IMR-90 (cell line): ENCODE measurements at regions not wholly inside any gene's neighbourhood (a gene's known extent, or its start where the extent isn't known, plus 50 kb on each side); places are given as distances from the start of the nearest gene placed in this dataset.

Experiments
- ATAC-seq: fragments of 200-7000 bp; cut with Tn5 transposase; 2 replicates; pipeline ENCODE4 v1.9.1; 2020; ENCODE audit warnings: low read depth, mild to moderate bottlenecking, moderate library complexity
- BruUV-seq: library from RNA; stranded (reverse); fragments of 400-500 nt; replicated peaks from 2 replicates; lab custom pipeline; 2021; lab: Mats Ljungman, UMichigan
- CTCF ChIA-PET: fragments of 300-600 bp; formaldehyde crosslinking; extraction: SDS; loops from one replicate; lab custom pipeline; 2021; ENCODE audit warnings: antibody characterized with exemption; lab: Yijun Ruan, JAX
- POLR2A ChIA-PET: fragments of 300-600 bp; sonication (Branson Sonifier 250); formaldehyde crosslinking; loops from one replicate; lab custom pipeline; 2022; ENCODE audit warnings: antibody characterized with exemption; ENCODE audit not compliant: unreplicated experiment; lab: Charles Lee
- DNase-seq: peaks from one replicate; pipeline ENCODE4 v3.0.0; 2013
- H2AFZ ChIP-seq: replicated peaks from 2 replicates; pipeline ENCODE3; 2013; ENCODE audit warnings: low read length, mild to moderate bottlenecking; ENCODE audit not compliant: poor library complexity
- H2AK5ac ChIP-seq: 2 replicates; pipeline ENCODE4 v1.6.1; 2013; ENCODE audit warnings: low read depth, low read length, inconsistent platforms
- H2AK9ac ChIP-seq: replicated peaks from 2 replicates; pipeline ENCODE3; 2013; ENCODE audit warnings: mild to moderate bottlenecking, low read depth, low read length, moderate library complexity; ENCODE audit not compliant: poor library complexity
- H2BK120ac ChIP-seq: 2 replicates; pipeline ENCODE4 v1.6.1; 2013; ENCODE audit warnings: low read depth, low read length, inconsistent platforms
- H2BK15ac ChIP-seq: 3 replicates; pipeline ENCODE4 v1.6.1; 2013; ENCODE audit warnings: low read depth, low read length, inconsistent platforms
- H2BK20ac ChIP-seq: 2 replicates; pipeline ENCODE4 v1.6.1; 2013; ENCODE audit warnings: low read depth, mild to moderate bottlenecking, inconsistent platforms, low read length, moderate library complexity
- H2BK5ac ChIP-seq: 2 replicates; pipeline ENCODE4 v1.6.1; 2013; ENCODE audit warnings: mild to moderate bottlenecking, low read depth, low read length, inconsistent platforms; ENCODE audit not compliant: poor library complexity, severe bottlenecking
- H3K14ac ChIP-seq: replicated peaks from 2 replicates; pipeline ENCODE4 v1.6.1; 2013; ENCODE audit warnings: low read depth, low read length, inconsistent platforms
- H3K18ac ChIP-seq: 2 replicates; pipeline ENCODE4 v1.6.1; 2013; ENCODE audit warnings: low read depth, low read length, control low read depth
- H3K23ac ChIP-seq: 2 replicates; pipeline ENCODE4 v1.6.1; 2013; ENCODE audit warnings: low read depth, low read length, inconsistent platforms
- H3K27ac ChIP-seq: 2 replicates; pipeline ENCODE4 v1.5.1; 2013; ENCODE audit warnings: mild to moderate bottlenecking, control low read depth, low read length; ENCODE audit not compliant: insufficient read depth
- H3K27me3 ChIP-seq: 2 replicates; pipeline ENCODE4 v1.6.1; 2013; ENCODE audit warnings: low read length; ENCODE audit not compliant: control insufficient read depth, insufficient read depth
- H3K36me3 ChIP-seq: 2 replicates; pipeline ENCODE4 v1.6.1; 2013; ENCODE audit warnings: low read length, mixed read lengths; ENCODE audit not compliant: control insufficient read depth, insufficient read depth
- H3K4ac ChIP-seq: 2 replicates; pipeline ENCODE4 v1.6.1; 2013; ENCODE audit warnings: low read depth, low read length, inconsistent platforms
- H3K4me1 ChIP-seq: 2 replicates; pipeline ENCODE4 v1.6.1; 2013; ENCODE audit warnings: low read length, mixed read lengths; ENCODE audit not compliant: control insufficient read depth, insufficient read depth
- H3K4me2 ChIP-seq: 2 replicates; pipeline ENCODE4 v1.6.1; 2013; ENCODE audit warnings: low read depth, mild to moderate bottlenecking, control low read depth, low read length, moderate library complexity
- H3K4me3 ChIP-seq: 2 replicates; pipeline ENCODE4 v1.5.1; 2013; ENCODE audit warnings: low read depth, mild to moderate bottlenecking, control low read depth, low read length, moderate library complexity; ENCODE audit not compliant: insufficient read depth
- H3K56ac ChIP-seq: 2 replicates; pipeline ENCODE4 v1.6.1; 2013; ENCODE audit warnings: low read length, inconsistent platforms; ENCODE audit not compliant: insufficient read depth; ENCODE audit errors: extremely low read depth
- H3K79me1 ChIP-seq, 2 experiments: 2 replicates each; pipeline ENCODE4 v1.6.1; 2013; ENCODE audit warnings: low read length in 2 of 2, inconsistent platforms in 1 of 2, low read depth in 1 of 2
- H3K9ac ChIP-seq: 2 replicates; pipeline ENCODE4 v1.6.1; 2013; ENCODE audit warnings: low read depth, low read length, control low read depth
- H3K9me1 ChIP-seq: 2 replicates; pipeline ENCODE4 v1.6.1; 2013; ENCODE audit warnings: low read length, inconsistent platforms; ENCODE audit not compliant: insufficient read depth
- H3K9me3 ChIP-seq: 2 replicates; pipeline ENCODE4 v1.6.1; 2013; ENCODE audit warnings: low read length; ENCODE audit not compliant: control insufficient read depth, insufficient read depth
- H4K20me1 ChIP-seq: 2 replicates; pipeline ENCODE4 v1.6.1; 2013; ENCODE audit warnings: low read length, inconsistent platforms; ENCODE audit not compliant: insufficient read depth
- H4K5ac ChIP-seq: 2 replicates; pipeline ENCODE4 v1.6.1; 2013; ENCODE audit warnings: mild to moderate bottlenecking, low read depth, low read length, control low read depth
- H4K8ac ChIP-seq, 2 experiments: 2 replicates each; pipeline ENCODE4 v1.6.1; 2013; ENCODE audit warnings: low read depth in 2 of 2, low read length in 2 of 2, control low read depth in 1 of 2, inconsistent platforms in 1 of 2
- H4K91ac ChIP-seq: 2 replicates; pipeline ENCODE4 v1.6.1; 2013; ENCODE audit warnings: low read depth, low read length, inconsistent platforms; ENCODE audit not compliant: insufficient read depth
- BHLHE40 ChIP-seq: fragments of 150-350 bp; IDR thresholded peaks from 2 replicates; pipeline ENCODE4 v1.6.1; 2016; ENCODE audit warnings: mild to moderate bottlenecking, low read depth, low read length
- CHD1 ChIP-seq: IDR thresholded peaks from 2 replicates; pipeline ENCODE4 v1.6.1; 2012; ENCODE audit warnings: low read depth, low read length, improper control_type of control experiment
- CTCF ChIP-seq: conservative IDR thresholded peaks from 2 replicates; pipeline ENCODE4 v1.5.1; 2012; ENCODE audit warnings: mild to moderate bottlenecking, low read depth, low read length, improper control_type of control experiment
- ELK1 ChIP-seq: fragments of 150-350 bp; IDR thresholded peaks from 2 replicates; pipeline ENCODE4 v1.6.1; 2016; ENCODE audit warnings: low read depth, mild to moderate bottlenecking, low read length, moderate library complexity, borderline replicate concordance
- FOS ChIP-seq: fragments of 150-350 bp; IDR thresholded peaks from 2 replicates; pipeline ENCODE4 v1.6.1; 2016; ENCODE audit warnings: low read depth, low read length
- MAFK ChIP-seq: IDR thresholded peaks from 2 replicates; pipeline ENCODE4 v1.6.1; 2012; ENCODE audit warnings: low read depth, low read length, improper control_type of control experiment
- MXI1 ChIP-seq: IDR thresholded peaks from 2 replicates; pipeline ENCODE4 v1.6.1; 2012; ENCODE audit warnings: low read depth, mild to moderate bottlenecking, low read length, moderate library complexity, borderline replicate concordance
- POLR2A ChIP-seq: IDR thresholded peaks from 2 replicates; pipeline ENCODE4 v1.6.1; 2012; ENCODE audit warnings: mild to moderate bottlenecking, low read depth, low read length
- RAD21 ChIP-seq: IDR thresholded peaks from 2 replicates; pipeline ENCODE4 v1.6.1; 2012; ENCODE audit warnings: low read length, improper control_type of control experiment
- RCOR1 ChIP-seq: IDR thresholded peaks from 2 replicates; pipeline ENCODE4 v1.6.1; 2012; ENCODE audit warnings: mild to moderate bottlenecking, low read length, improper control_type of control experiment; ENCODE audit not compliant: insufficient replicate concordance
- RFX5 ChIP-seq: IDR thresholded peaks from 2 replicates; pipeline ENCODE4 v1.8.0; 2012; ENCODE audit warnings: low read depth, mild to moderate bottlenecking, low read length, moderate library complexity
- SMC3 ChIP-seq: fragments of 150-350 bp; IDR thresholded peaks from 2 replicates; pipeline ENCODE4 v1.6.1; 2016; ENCODE audit warnings: low read depth, mild to moderate bottlenecking, antibody characterized with exemption, low read length, moderate library complexity
- USF2 ChIP-seq: fragments of 150-350 bp; IDR thresholded peaks from 2 replicates; pipeline ENCODE4 v1.6.1; 2017; ENCODE audit warnings: mild to moderate bottlenecking, antibody characterized with exemption, low read length, low read depth
- WGBS, 2 experiments: methylation state at CpG; one replicate each; pipeline versions ENCODE4 v1.1.5 to v1.1.7; 2013; ENCODE audit warnings: missing lambda C conversion rate in 2 of 2; ENCODE audit not compliant: insufficient read length in 1 of 2; ENCODE audit errors: extremely low coverage in 2 of 2; 5-methylcytosine and 5-hydroxymethylcytosine counted together
- dilution Hi-C: fragments of 300-500 bp; cut with HindIII; formaldehyde crosslinking; loops from one replicate; pipeline ENCODE4 v1.14.3; 2018; ENCODE audit warnings: low sequenced_read_pairs; ENCODE audit not compliant: unreplicated experiment
- in situ Hi-C: fragments of 300-500 bp; cut with MboI; formaldehyde crosslinking; loops from 3 replicates; pipeline ENCODE4 v1.14.3; 2019; ENCODE audit warnings: low sequenced_read_pairs, inconsistent platforms, mixed read lengths
- intact Hi-C: fragments of 100-400 bp; cut with micrococcal nuclease; formaldehyde crosslinking; loops from 2 replicates; pipeline ENCODE4 v1.10.0; 2022

DNA sequence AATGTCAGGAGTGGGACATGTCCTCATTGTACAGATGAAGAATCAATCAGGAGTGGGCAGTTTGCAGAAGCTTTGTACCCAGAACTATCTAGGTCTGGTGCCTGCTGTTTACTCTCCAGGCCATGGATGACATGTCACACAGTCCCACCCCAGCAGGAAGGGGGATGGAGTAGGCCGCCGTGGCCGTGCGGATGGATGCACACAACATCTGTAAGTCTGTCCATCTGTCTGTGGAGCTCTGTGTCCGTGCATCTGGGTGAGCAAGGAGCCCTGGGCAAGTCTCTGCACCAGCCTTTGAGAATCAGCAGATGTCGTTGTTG is 311.5 kb upstream of the IRX4 start:
- H4K91ac ChIP-seq: no peak overlapping the region
- BruUV-seq: no TSS peak
- no peak overlapping the region for H3K4me2 ChIP-seq
- H3K23ac ChIP-seq: no peak overlapping the region
- no peak overlapping the region for H3K4me3 ChIP-seq
- CTCF ChIA-PET: no interaction called here
- intact Hi-C loops: no loop called here
- TF ChIP-seq SMC3 (no peak), RAD21 (no peak), BHLHE40 (no peak), CHD1 (no peak), FOS (no peak), MXI1 (no peak), MAFK (no peak), CTCF (no peak), RCOR1 (no peak), USF2 (no peak), RFX5 (no peak), POLR2A (no peak), ELK1 (no peak)
- H3K79me1 ChIP-seq: no peaks in the 10 kb centered on the region
- H3K56ac ChIP-seq: no peak overlapping the region
- no peak overlapping the region for H4K5ac ChIP-seq
- DNase-seq (no peak), ATAC-seq (no peak)
- H2AFZ ChIP-seq: no peak overlapping the region
- no peak overlapping the region for H2BK120ac ChIP-seq
- H3K9me3 ChIP-seq: peaks cover 29% of the 10 kb centered on the region
- no peak overlapping the region for H4K8ac ChIP-seq
- H3K27me3 ChIP-seq: no peaks in the 10 kb centered on the region
- no peak overlapping the region for H2AK5ac ChIP-seq
- no peak overlapping the region for H2BK15ac ChIP-seq
- no peak overlapping the region for H2AK9ac ChIP-seq
- no peak overlapping the region for H3K27ac ChIP-seq
- no peaks in the 10 kb centered on the region for H3K4me1 ChIP-seq
- no peak overlapping the region for H2BK5ac ChIP-seq
- H2BK20ac ChIP-seq: no peak overlapping the region
- in situ Hi-C loops: no loop called here
- H3K14ac ChIP-seq: no peak overlapping the region
- no peak overlapping the region for H3K18ac ChIP-seq
- dilution Hi-C loops: no loop called here
- WGBS, 2 experiments: no CpG with 5 or more reads among the region's 6 CpGs
- POLR2A ChIA-PET: no interaction called here
- no peaks in the 10 kb centered on the region for H3K36me3 ChIP-seq
- H4K20me1 ChIP-seq: no peaks in the 10 kb centered on the region
- no peaks in the 10 kb centered on the region for H3K9me1 ChIP-seq
- H3K4ac ChIP-seq: no peak overlapping the region
- H3K9ac ChIP-seq: no peak overlapping the region
